GM13976 (cell line): ENCODE measurements at regions not wholly inside any gene's neighbourhood (a gene's known extent, or its start where the extent isn't known, plus 50 kb on each side); places are given as distances from the start of the nearest gene placed in this dataset.

Experiments used
- DNase-seq: peaks from one replicate; pipeline ENCODE4 v3.0.0; 2012; ENCODE audit warnings: low spot score
- CTCF ChIP-seq: IDR thresholded peaks from 2 replicates; pipeline ENCODE4 v1.5.1; 2012; ENCODE audit warnings: borderline replicate concordance, mild to moderate bottlenecking; ENCODE audit not compliant: insufficient read depth; ENCODE audit errors: extremely low read depth, missing control alignments, control extremely low read depth
- in situ Hi-C: fragments of 300-500 bp; cut with MboI; formaldehyde crosslinking; loops from one replicate; pipeline ENCODE4 v1.12.0; 2022; ENCODE audit warnings: low sequenced_read_pairs, mixed read lengths, inconsistent platforms; ENCODE audit not compliant: unreplicated experiment

- DNase-seq, result no peak
- in situ Hi-C loops, result no loop called here
- no peak for TF ChIP-seq CTCF
Observed at GRCh38 chr6:108795814-108796213, 52.4 kb upstream of the ARMC2 start.

GRCh38 chr6:108796875-108797274 lies 51.3 kb upstream of the ARMC2 start:
- in situ Hi-C loops, result no loop called here
- DNase-seq, result no peak
- no peak for TF ChIP-seq CTCF

GRCh38 chr6:108797951-108798669 lies 50.1 kb upstream of the ARMC2 start:
- in situ Hi-C loops, result no loop called here
- no peak for TF ChIP-seq CTCF
- no peak for DNase-seq
